Jurkat, Clone E6-1 (cell line): ENCODE measurements at regions not wholly inside any gene's neighbourhood (a gene's known extent, or its start where the extent isn't known, plus 50 kb on each side); places are given as distances from the start of the nearest gene placed in this dataset.

Experiments
- DNase-seq: peaks from one replicate; pipeline ENCODE4 v3.0.0-alpha.2; 2011; ENCODE audit warnings: low read depth, low spot score
- H3K4me3 ChIP-seq: 2 replicates; pipeline ENCODE4 v1.5.1; 2011; ENCODE audit warnings: mild to moderate bottlenecking, low read length, control low read depth, moderate library complexity

DNA sequence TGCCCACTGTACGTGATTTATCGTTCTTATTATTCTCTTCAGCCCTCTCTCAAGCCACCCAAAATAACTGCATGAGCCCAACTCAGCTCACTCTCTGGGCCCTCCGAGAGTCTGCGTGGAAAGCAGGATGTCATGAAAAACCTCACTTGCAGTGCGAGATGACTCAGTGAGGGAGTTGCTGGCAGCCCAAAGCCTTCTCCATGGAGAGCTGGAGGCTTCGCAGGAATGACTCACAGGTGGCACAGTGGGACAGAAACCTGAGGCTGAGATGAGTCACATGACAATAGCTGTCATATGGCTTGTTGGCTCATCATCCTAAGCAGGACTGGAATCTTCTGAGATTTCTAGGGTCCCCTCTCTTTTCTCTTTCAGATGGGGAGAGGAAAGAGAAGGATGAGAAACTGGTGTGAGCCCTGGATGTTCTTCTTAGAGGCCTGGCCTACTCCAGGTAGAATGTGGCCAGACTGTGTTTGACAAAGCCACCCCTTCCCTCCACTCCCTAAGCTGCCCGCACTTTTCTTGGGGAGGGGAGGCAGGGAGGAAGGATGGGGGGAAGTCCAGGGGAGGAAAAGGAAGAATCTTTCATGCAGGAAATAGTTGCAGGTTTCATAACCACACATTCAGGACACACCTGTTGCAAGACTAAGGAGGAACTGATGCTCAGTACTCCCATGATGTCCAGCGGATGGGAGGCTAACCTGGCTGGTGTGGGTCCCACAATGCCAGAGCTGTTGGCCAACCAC lies 160.6 kb upstream of the RPL38 start:
- no peak for DNase-seq
- H3K4me3 ChIP-seq, result no peak overlapping the region

GRCh38 chr17:74043976-74044375 lies 159.5 kb upstream of the RPL38 start:
- DNase-seq, result no peak
- no peak overlapping the region for H3K4me3 ChIP-seq

DNA sequence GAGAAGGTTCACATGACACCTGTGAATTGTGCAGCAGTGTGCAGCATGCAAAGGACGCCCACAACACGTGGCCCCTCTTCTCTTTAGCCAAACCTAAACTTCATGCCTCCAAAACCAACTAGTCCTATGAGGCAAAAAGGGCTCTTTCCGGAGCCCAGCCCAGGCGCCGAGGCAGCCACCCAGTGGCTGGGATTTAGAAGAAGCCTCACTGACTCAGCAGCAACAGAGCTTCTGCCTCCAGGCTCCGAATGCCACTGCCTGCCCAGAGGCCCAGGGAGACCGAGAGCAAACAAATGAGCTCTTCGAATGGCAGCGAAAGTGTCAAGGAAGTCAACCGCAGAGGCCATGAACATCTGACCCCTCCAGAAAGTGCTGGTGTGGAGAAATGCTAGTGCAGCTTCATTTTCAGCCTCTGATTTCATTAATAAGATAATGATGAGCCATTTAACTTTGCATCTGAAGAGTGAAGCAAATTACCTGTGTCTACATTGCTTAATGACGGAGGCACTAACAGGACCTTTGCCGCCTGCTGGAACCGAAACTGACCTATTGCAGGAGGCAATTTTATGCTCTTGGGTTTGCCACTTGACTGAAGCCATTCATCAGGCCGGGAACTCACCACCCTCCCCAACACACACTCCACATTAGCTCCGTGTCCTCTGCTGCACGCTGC lies 157.7 kb upstream of the RPL38 start:
- DNase-seq, result no peak
- H3K4me3 ChIP-seq, result no peak overlapping the region

GRCh38 chr17:74049167-74049966 lies 154.1 kb upstream of the RPL38 start:
- H3K4me3 ChIP-seq, result no peak overlapping the region
- no peak for DNase-seq

DNA sequence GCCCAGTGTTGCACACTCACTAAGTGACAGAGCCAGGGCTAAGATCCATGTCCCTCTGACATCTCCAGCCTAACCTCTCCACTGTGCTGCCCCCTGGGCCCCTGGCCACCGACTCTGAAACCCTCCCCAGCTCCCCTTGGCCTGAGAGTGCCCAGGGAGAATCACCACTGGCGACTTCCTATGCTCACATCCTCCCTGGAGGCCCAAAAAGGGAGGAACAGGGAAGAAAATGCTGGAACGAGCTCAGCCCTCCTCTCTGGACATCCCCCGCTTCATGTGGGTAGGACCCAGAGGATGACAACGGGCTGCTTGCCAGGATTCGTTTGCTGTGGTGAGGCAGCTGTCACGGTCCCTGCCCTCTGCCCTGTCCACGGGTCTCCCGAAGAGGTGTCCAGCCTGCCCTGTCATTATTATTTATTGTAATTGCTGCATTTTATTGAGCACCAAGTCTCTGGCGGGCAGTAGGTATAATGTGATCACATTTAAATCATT lies 153.5 kb upstream of the RPL38 start:
- no peak overlapping the region for H3K4me3 ChIP-seq
- no peak for DNase-seq

- no peak for DNase-seq
- H3K4me3 ChIP-seq, result no peak overlapping the region
Observed at GRCh38 chr17:74051348-74051747, 152.1 kb upstream of the RPL38 start.

GRCh38 chr17:74052993-74053711 lies 150.3 kb upstream of the RPL38 start:
- no peak for DNase-seq

GRCh38 chr17:74053712-74054078 lies 149.8 kb upstream of the RPL38 start:
- DNase-seq, result no peak
- H3K4me3 ChIP-seq, result no peak overlapping the region

More at GRCh38 chr17:74052993-74053711, 150.3 kb upstream of the RPL38 start:
- no peak overlapping the region for H3K4me3 ChIP-seq

DNA sequence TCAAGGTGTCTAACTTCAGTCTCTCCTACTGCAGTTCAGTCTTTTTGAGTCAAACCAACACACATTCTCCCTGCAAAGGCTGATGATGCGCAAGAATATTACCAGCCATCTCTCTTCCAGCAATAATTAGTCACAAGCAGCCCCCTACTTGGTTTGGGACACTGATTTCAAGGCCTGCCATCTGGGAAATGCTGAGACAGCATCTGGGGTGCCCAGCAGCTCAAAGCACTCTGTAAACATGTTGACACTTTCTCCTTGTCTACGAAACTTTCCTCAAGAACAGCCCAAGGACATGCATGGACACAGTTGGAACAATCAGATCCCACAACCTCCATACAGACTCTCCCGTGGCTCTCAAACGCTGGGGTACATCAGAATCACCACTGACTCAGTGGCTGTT lies 149.2 kb upstream of the RPL38 start:
- no peak overlapping the region for H3K4me3 ChIP-seq
- no peak for DNase-seq

DNA sequence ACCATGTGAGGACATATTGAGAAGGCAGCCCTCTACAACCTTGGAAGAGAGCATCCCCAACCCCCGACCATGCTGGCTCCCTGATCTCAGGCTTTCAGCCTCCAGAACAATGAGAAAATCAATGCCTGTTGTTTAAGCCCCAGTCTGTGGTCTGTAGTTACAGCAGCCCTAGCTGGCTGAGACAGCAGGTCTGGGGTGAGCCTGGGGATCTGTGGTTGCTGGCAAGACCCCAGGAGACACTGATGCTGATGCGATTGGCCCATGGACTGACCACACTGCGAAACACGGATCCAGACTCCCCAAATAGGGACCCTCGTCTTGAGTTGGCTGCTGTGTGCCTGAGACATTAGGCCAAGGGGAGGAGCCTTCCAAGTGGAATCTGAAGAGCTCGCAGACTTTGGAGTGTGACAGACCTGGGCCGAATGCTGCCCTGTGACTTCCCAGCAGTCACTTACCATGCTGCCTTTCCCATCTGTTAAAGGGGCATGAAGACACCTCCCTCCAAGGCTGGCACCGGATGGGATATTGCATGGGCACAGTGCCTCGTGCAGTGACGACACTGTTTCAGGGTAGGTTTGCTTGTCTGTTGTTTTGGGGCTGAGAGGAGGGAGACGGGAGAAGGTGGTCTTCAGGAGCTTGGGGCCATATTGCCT lies 147.8 kb upstream of the RPL38 start:
- no peak for DNase-seq
- no peak overlapping the region for H3K4me3 ChIP-seq

DNA sequence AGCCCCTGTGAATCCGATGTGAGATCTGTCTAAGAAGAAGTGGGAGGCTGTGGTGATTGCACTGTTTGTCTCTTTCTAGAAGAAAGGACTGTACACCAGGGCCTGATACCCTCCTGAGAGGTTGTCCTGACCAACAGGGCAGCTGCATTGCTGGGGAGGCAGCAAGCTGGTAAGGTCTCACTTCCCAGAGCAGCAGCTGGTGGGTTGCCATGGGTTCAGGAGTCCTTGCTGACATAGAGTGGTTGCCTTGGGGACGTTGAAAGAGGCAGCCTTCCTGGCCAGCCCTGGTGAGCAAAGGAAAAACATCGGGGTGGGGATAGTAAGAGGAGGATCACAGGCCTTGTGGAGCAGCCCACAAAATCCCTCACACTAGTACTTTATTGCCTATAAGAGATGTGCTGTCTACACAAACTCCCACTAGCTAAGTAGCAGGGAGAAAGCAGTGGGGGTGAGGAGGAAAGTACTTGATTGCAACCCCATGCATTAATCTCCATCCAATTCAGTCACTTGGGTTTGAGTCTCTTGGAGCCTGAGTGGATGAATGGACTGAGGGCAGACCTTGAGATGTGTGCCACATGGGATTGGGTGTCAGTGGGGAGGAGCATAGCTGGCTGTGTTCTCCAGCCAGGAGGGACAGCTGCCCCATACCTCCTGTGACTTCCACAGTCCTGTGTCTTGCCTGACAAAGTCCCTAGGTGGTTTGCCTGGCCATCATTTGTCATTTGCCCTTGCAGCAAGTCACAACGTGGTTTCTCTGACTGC lies 143.8 kb upstream of the RPL38 start:
- no peak overlapping the region for H3K4me3 ChIP-seq
- DNase-seq, result no peak

- no peak for DNase-seq
- no peak overlapping the region for H3K4me3 ChIP-seq
Observed at GRCh38 chr17:74061758-74062157, 141.7 kb upstream of the RPL38 start.

DNA sequence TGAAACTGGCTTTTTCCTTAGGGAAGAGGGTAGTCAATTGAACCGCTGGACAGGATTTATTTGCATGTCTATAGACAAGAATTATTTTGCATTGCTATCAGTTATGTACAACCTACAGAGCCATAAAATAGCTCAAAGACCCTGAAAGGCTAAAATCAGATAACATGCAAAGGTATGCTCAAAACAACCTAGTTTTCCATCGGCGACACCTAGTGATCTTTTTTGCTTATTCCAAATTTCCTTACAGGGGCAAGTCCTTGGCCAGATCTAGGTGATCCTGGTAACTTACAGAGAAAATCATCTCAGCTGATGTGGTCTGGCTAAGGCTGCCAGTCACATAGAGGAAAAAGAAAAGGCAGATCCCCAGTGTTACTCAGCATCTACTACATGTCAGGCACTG lies 141.2 kb upstream of the RPL38 start:
- no peak overlapping the region for H3K4me3 ChIP-seq
- DNase-seq, result no peak

GRCh38 chr17:74063439-74063838 lies 140.0 kb upstream of the RPL38 start:
- no peak for DNase-seq
- no peak overlapping the region for H3K4me3 ChIP-seq

DNA sequence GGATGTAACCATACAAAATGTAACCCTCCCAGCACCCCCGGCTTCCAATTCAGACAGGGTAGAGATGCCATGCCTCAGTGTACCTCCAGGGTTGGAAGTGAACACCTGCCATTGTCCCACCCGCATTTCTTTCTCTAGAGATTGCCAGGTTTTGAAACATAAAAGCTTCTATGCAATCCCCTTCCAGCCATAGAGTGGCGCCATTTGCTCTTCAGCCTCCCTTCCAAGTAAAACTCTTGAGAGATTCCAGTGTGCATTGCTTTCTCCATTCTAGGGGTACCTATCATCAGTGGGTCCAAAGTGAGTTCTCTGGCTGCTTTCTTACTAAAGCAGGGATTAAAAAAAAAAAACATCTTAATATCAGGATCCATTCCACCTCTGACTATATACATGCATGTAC lies 133.1 kb upstream of the RPL38 start:
- H3K4me3 ChIP-seq, result no peak overlapping the region
- DNase-seq, result no peak

DNA sequence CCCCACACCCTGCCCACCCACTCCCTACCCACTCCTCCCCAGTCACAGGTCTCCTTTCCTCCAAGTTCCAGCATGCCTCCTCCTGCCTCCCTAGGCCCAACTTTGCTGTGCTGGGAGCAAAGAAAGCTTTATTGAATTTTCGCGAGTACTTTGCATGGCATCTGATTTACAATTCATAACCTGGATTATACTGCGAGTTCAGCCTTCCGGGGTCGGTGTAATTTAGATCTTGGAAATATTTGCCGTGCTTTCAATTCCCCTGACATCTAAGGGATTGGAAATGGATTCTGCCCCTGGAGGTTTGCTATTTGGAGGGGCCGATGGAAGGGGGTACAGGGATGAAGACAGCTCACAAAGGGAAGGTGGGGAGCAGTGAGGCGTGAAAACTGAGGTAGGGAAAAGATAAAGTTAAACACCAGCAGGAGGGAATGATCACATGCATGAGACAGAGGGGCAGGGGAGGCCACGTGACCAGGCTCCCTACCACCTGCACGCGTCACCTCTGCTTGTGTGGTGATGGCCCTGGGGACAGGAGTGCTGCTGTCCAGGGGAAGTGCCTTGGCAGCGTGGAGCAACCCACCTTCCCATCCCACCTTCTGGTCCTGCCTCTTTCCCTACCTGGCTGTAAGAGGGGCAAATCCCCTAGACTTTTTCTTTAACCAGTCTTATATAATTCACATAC lies 132.3 kb upstream of the RPL38 start:
- H3K4me3 ChIP-seq, result no peak overlapping the region
- no peak for DNase-seq

- no peak for DNase-seq
- no peak overlapping the region for H3K4me3 ChIP-seq
Observed at GRCh38 chr17:74072340-74072739, 131.1 kb upstream of the RPL38 start.

- DNase-seq, result no peak
- H3K4me3 ChIP-seq, result no peak overlapping the region
Observed at GRCh38 chr17:74076446-74076845, 127.0 kb upstream of the RPL38 start.
